ENCODE measurements at regions not wholly inside any gene's neighbourhood (a gene's known extent, or its start where the extent isn't known, plus 50 kb on each side); places are given as distances from the start of the nearest gene placed in this dataset.

DNA sequence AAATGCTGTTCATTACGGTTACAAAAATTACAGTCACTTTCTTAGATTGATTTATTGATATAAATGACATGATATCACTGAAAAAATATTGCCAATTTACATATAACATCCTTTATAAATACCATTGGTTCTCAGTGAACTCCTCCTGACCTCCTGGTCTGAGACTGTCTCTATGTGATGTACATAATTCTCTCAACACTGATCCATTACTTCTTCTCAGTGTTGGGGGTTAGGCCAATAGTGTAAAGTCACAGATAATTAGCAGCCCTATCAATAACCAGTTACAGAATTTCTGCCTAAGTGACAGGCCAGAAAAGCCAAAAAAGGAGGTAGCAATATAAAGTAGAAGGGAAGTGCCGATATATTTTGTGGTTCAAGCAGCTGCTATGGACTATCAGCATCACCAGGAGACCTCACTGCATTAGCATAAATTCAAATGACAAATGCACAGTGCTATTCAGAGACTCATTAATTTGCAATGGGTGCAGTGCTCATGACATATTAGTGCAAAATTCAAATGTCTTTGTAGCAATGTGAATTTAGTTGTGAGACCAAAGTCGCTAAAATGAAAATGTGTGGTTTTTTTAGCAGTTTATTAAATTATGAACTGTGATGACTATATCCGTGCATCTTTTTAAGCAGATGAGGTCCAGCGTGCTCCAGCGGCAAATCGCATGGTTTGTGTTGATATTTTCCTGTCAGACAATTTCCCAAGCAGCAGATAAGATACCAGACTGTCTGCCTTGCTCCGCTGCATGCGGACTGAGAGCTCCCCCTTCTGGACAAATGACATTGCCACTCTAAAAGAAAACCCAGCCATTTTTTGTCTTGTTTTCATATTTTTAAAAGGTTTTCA lies 144.6 kb downstream of the CETN3 start:
- TF ChIP-seq, protein P1, sequence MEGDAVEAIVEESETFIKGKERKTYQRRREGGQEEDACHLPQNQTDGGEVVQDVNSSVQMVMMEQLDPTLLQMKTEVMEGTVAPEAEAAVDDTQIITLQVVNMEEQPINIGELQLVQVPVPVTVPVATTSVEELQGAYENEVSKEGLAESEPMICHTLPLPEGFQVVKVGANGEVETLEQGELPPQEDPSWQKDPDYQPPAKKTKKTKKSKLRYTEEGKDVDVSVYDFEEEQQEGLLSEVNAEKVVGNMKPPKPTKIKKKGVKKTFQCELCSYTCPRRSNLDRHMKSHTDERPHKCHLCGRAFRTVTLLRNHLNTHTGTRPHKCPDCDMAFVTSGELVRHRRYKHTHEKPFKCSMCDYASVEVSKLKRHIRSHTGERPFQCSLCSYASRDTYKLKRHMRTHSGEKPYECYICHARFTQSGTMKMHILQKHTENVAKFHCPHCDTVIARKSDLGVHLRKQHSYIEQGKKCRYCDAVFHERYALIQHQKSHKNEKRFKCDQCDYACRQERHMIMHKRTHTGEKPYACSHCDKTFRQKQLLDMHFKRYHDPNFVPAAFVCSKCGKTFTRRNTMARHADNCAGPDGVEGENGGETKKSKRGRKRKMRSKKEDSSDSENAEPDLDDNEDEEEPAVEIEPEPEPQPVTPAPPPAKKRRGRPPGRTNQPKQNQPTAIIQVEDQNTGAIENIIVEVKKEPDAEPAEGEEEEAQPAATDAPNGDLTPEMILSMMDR (IDR thresholded peaks at IDR 0.05) = peak; percentile 78 to 93 (median 86)
- TF ChIP-seq POLR2AphosphoS5 (IDR thresholded peaks at IDR 0.05) (no peak), EP300 (IDR thresholded peaks at IDR 0.05; ENCODE audit: low read depth) (no peak), POLR2A (IDR thresholded peaks at IDR 0.05) (no peak)
